ENCODE measurements at regions not wholly inside any gene's neighbourhood (a gene's known extent, or its start where the extent isn't known, plus 50 kb on each side); places are given as distances from the start of the nearest gene placed in this dataset.
"Not testable (repeated sequence)": the region's sequence is repeated elsewhere in the genome, so short reads cannot be mapped to it uniquely, and the experiment has no call there.

DNA sequence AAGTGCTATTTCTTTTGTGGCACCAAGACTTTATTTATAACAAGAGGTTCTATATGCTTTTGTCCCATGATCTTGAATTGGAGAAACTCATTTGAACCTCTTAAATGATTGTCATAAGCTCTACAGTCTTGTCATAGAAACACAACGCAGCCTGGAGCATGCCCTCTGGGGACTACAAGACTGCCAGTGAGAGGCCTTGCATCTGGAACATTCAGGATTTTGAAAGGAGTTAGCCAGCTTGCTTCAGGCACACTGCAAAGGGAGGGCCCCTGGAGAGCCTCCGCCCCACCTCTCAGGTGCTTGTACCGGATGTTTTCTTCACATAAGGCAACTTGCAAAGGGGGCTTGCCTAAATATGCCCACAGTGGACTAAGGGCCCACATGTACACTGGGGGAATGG is 130.5 kb downstream of the LIG4 start:
- no peak for DNase-seq (ENCODE audit: low read depth in 4 of 6, low spot score in 6 of 6)
- no peaks in the 10 kb centered on the region for H3K36me3 ChIP-seq (ENCODE audit: control insufficient read depth, insufficient read depth, low read length)
- 89% methylated on average over 1 of the region's 3 CpGs for WGBS (ENCODE audit: insufficient coverage)
- no peak overlapping the region for H3K4me3 ChIP-seq (ENCODE audit: low read depth, low read length)
- H3K27ac ChIP-seq (ENCODE audit: low read depth, low read length), result no peak overlapping the region
- no peaks in the 10 kb centered on the region for H3K9me3 ChIP-seq (ENCODE audit: control insufficient read depth, insufficient read depth, low read length)
- no peaks in the 10 kb centered on the region for H3K4me1 ChIP-seq (ENCODE audit: control insufficient read depth, insufficient read depth, low read length)
- H3K27me3 ChIP-seq (ENCODE audit: control insufficient read depth, insufficient read depth, low read length), result no peaks in the 10 kb centered on the region

DNA sequence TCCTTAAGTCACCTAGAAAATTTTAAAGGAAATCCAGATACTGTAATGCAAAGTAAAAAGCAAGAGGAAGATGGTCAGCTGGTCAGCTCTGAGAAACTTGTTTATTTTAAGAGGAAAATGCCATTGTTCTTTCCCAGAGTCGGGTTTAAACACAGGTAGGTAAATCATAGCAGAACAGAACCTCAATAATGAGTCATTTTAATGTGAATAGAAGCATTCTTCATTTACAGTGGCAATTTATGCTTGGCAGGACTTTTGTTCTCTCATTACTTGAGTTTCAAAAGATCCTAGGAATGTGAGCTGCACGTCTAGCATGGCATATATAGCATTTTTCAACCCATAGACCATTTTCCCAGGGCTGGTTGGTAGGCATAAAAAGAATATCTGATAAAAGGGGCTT is 132.3 kb downstream of the LIG4 start:
- no peaks in the 10 kb centered on the region for H3K27me3 ChIP-seq (ENCODE audit: control insufficient read depth, insufficient read depth, low read length)
- no peaks in the 10 kb centered on the region for H3K9me3 ChIP-seq (ENCODE audit: control insufficient read depth, insufficient read depth, low read length)
- WGBS (ENCODE audit: insufficient coverage), result 20% methylated on average over 1 of the region's 2 CpGs
- no peak overlapping the region for H3K4me3 ChIP-seq (ENCODE audit: low read depth, low read length)
- H3K4me1 ChIP-seq (ENCODE audit: control insufficient read depth, insufficient read depth, low read length), result no peaks in the 10 kb centered on the region
- H3K36me3 ChIP-seq (ENCODE audit: control insufficient read depth, insufficient read depth, low read length), result no peaks in the 10 kb centered on the region
- H3K27ac ChIP-seq (ENCODE audit: low read depth, low read length), result no peak overlapping the region
- no peak for DNase-seq (ENCODE audit: low read depth in 4 of 6, low spot score in 6 of 6)

DNA sequence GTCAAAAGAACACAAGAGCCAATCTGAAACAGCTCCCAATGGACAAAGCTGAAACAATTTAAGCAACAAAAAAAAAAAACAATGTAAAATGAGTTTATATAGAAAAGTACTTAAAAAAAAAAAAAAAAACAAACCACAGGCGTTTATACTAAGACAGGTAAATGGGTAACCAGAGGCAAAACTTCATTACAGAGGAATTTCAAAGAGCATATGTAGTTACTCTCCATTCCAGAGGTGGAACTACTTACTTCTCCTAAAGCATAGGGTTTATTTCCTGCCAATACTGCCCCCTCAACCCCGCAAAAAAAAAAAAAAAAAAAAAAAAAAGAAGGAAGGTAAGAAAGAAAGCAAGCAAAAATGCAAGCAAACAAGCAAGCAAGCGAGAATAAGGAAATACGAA is 132.9 kb downstream of the LIG4 start:
- H3K27ac ChIP-seq (ENCODE audit: low read depth, low read length), result no peak overlapping the region
- H3K4me3 ChIP-seq (ENCODE audit: low read depth, low read length), result no peak overlapping the region
- no peaks in the 10 kb centered on the region for H3K27me3 ChIP-seq (ENCODE audit: control insufficient read depth, insufficient read depth, low read length)
- no peak for DNase-seq (ENCODE audit: low read depth in 4 of 6, low spot score in 6 of 6)
- no peaks in the 10 kb centered on the region for H3K4me1 ChIP-seq (ENCODE audit: control insufficient read depth, insufficient read depth, low read length)
- no peaks in the 10 kb centered on the region for H3K36me3 ChIP-seq (ENCODE audit: control insufficient read depth, insufficient read depth, low read length)
- no peaks in the 10 kb centered on the region for H3K9me3 ChIP-seq (ENCODE audit: control insufficient read depth, insufficient read depth, low read length)
- no CpG with 5 or more reads among the region's 4 CpGs for WGBS (ENCODE audit: insufficient coverage)

DNA sequence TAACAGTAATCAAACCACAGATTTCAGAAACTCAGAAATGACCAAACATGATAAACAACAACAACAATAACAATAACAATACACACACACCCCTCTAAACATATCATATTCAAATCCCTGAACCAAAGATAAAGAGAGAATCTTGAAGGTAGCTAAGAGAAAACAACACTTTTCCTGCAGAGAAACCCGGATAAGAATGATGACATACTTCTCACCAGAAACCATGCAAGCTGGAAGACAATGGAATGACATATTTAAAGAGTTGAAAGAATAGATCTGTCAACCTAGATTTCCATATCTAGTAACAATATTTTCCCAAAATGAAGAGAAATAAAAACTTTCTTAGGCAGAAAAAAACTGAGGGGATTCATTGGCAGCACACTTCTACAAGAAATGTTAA is 138.1 kb downstream of the LIG4 start:
- DNase-seq (ENCODE audit: low read depth in 4 of 6, low spot score in 6 of 6), result no peak
- no CpG with 5 or more reads among the region's 1 CpG for WGBS (ENCODE audit: insufficient coverage)
- Histone ChIP-seq H3K9me3 (ENCODE audit: control insufficient read depth, insufficient read depth, low read length) (peaks cover 1% of the 10 kb centered on the region), H3K36me3 (ENCODE audit: control insufficient read depth, insufficient read depth, low read length) (no peaks in the 10 kb centered on the region), H3K4me3 (ENCODE audit: low read depth, low read length) (no peak overlapping the region), H3K27ac (ENCODE audit: low read depth, low read length) (no peak overlapping the region), H3K4me1 (ENCODE audit: control insufficient read depth, insufficient read depth, low read length) (no peaks in the 10 kb centered on the region), H3K27me3 (ENCODE audit: control insufficient read depth, insufficient read depth, low read length) (no peaks in the 10 kb centered on the region)

DNA sequence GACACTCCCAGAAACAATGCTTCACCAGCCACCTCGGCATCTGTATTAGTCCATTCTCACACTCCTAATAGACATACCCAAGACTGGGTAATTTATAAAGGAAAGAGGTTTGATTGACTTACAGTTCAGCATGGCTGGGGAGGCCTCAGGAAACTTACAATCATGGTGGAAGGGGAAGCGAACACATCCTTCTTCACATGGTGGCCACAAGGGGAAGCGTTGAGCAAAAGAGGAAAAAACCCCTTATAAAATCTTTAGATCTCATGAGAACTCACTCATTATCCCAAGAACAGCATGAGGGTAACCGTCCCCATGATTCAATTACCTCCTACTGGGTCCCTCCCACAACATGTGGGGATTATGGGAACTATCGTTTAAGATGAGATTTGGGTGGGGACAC is 140.9 kb downstream of the LIG4 start:
- H3K4me1 ChIP-seq (ENCODE audit: control insufficient read depth, insufficient read depth, low read length); DNase-seq (ENCODE audit: low read depth in 4 of 6, low spot score in 6 of 6); H3K36me3 ChIP-seq (ENCODE audit: control insufficient read depth, insufficient read depth, low read length); H3K4me3 ChIP-seq (ENCODE audit: low read depth, low read length); H3K9me3 ChIP-seq (ENCODE audit: control insufficient read depth, insufficient read depth, low read length); H3K27ac ChIP-seq (ENCODE audit: low read depth, low read length); H3K27me3 ChIP-seq (ENCODE audit: control insufficient read depth, insufficient read depth, low read length): not testable (repeated sequence)
- WGBS (ENCODE audit: insufficient coverage), result no CpG with 5 or more reads among the region's 5 CpGs

DNA sequence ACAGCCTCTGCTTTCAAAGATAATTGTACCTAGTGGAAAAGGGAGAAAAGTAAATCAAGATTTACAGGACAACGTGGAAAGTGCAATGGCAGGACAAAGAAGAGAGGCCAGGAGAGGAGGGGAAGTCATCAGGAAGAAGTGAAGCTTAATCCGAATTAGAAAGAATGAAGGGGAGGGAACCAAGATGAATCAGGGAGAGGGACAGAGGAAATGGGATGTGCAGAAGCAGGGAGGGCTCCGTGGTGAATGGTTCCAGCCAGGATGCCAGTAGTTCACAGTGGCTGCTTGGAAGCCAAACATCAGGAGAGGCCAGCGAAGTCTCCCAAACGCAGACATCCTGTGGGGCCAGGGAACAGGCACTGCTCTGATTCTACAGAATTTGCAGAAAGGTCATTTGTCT is 144.4 kb downstream of the LIG4 start:
- WGBS (ENCODE audit: insufficient coverage), result 39% methylated on average over 5 of the region's 5 CpGs

DNA sequence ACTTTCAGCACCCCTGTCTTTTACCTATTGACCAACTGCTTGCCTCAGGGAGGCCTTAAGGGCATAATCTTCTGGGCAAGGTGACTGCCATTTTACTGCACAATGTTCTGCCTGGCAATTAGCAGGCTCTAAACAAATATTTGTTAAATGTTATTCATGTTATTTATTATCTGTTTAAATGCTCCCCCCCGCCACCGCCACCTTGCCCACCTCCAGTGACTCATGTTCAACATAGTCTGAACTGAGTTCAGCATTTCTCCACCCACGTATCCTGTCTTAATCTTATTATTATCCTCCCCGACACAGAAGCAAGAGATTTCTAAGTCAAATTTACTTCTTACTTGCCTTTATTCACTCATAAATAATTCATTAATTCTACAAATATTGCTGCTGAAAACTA is 144.8 kb downstream of the LIG4 start:
- Histone ChIP-seq H3K9me3 (ENCODE audit: control insufficient read depth, insufficient read depth, low read length) (peaks cover 1% of the 10 kb centered on the region), H3K4me3 (ENCODE audit: low read depth, low read length) (no peak overlapping the region), H3K4me1 (ENCODE audit: control insufficient read depth, insufficient read depth, low read length) (no peaks in the 10 kb centered on the region), H3K27ac (ENCODE audit: low read depth, low read length) (no peak overlapping the region), H3K27me3 (ENCODE audit: control insufficient read depth, insufficient read depth, low read length) (no peaks in the 10 kb centered on the region), H3K36me3 (ENCODE audit: control insufficient read depth, insufficient read depth, low read length) (no peaks in the 10 kb centered on the region)
- 67% methylated on average over 3 of the region's 4 CpGs for WGBS (ENCODE audit: insufficient coverage)
- DNase-seq (ENCODE audit: low read depth in 4 of 6, low spot score in 6 of 6), result no peak

More for the DNA sequence above, 144.4 kb downstream of the LIG4 start:
- Histone ChIP-seq H3K27ac (ENCODE audit: low read depth, low read length) (no peak overlapping the region), H3K4me3 (ENCODE audit: low read depth, low read length) (no peak overlapping the region), H3K9me3 (ENCODE audit: control insufficient read depth, insufficient read depth, low read length) (peaks cover 1% of the 10 kb centered on the region), H3K4me1 (ENCODE audit: control insufficient read depth, insufficient read depth, low read length) (no peaks in the 10 kb centered on the region), H3K27me3 (ENCODE audit: control insufficient read depth, insufficient read depth, low read length) (no peaks in the 10 kb centered on the region), H3K36me3 (ENCODE audit: control insufficient read depth, insufficient read depth, low read length) (no peaks in the 10 kb centered on the region)
- no peak for DNase-seq (ENCODE audit: low read depth in 4 of 6, low spot score in 6 of 6)

DNA sequence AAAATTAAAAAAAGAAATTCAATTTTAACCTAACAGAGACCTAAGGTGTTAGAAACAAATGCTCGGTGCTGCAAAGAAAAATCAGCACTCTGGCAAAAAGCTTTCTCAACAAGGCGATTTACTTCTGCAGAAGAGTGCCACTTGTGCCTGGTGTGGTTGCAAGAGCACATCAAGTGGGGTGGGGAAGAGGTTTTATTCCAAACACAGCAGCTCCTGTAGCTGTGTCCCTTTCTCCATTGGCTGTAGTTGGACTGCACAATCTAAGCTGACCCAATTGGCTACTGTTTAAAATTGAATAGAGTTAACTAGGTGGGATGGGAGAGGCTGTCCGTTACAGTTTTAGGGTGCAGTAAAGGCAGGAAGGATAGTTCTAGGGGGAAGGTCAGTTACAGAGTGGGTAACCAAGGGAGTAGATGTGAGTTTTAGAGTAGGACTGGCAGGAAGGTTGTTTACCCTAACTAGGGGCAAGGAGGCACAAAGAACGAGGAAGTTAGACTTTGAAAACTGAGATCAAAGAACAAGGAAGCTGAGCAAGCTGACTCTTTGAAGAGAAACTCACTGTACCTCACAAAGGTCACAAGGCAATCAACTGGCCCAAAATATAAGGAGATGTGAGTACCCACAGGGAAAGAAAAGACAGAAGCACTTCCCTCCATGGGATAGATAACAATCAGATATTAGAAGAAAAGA is 145.7 kb downstream of the LIG4 start:
- no peak overlapping the region for H3K4me3 ChIP-seq (ENCODE audit: low read depth, low read length)
- 97% methylated on average over 3 of the region's 4 CpGs for WGBS (ENCODE audit: insufficient coverage)
- H3K27me3 ChIP-seq (ENCODE audit: control insufficient read depth, insufficient read depth, low read length), result no peaks in the 10 kb centered on the region
- no peak for DNase-seq (ENCODE audit: low read depth in 4 of 6, low spot score in 6 of 6)
- peaks cover 1% of the 10 kb centered on the region for H3K9me3 ChIP-seq (ENCODE audit: control insufficient read depth, insufficient read depth, low read length)
- no peaks in the 10 kb centered on the region for H3K36me3 ChIP-seq (ENCODE audit: control insufficient read depth, insufficient read depth, low read length)
- no peak overlapping the region for H3K27ac ChIP-seq (ENCODE audit: low read depth, low read length)
- no peaks in the 10 kb centered on the region for H3K4me1 ChIP-seq (ENCODE audit: control insufficient read depth, insufficient read depth, low read length)

DNA sequence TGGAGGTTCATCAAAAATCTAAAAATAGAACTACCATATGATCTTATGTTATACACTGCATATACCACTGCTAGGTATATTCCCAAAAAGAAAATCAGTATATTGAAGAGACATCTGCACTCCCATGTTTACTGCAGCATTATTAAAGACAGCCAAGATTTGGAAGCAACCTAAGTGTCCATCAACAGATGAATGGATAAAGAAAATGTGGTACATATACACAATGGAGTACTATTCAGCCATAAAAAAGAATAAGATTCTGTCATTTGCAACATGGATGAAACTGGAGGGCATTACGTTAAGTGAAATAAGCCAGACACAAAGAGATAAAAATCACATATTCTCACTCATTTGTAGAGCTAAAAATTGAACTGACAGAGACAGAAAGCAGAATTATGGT is 151.0 kb downstream of the LIG4 start:
- H3K36me3 ChIP-seq (ENCODE audit: control insufficient read depth, insufficient read depth, low read length); H3K4me3 ChIP-seq (ENCODE audit: low read depth, low read length); H3K9me3 ChIP-seq (ENCODE audit: control insufficient read depth, insufficient read depth, low read length); DNase-seq (ENCODE audit: low read depth in 4 of 6, low spot score in 6 of 6); H3K4me1 ChIP-seq (ENCODE audit: control insufficient read depth, insufficient read depth, low read length); H3K27ac ChIP-seq (ENCODE audit: low read depth, low read length); H3K27me3 ChIP-seq (ENCODE audit: control insufficient read depth, insufficient read depth, low read length): not testable (repeated sequence)
- WGBS (ENCODE audit: insufficient coverage), result no CpG with 5 or more reads among the region's 1 CpG

DNA sequence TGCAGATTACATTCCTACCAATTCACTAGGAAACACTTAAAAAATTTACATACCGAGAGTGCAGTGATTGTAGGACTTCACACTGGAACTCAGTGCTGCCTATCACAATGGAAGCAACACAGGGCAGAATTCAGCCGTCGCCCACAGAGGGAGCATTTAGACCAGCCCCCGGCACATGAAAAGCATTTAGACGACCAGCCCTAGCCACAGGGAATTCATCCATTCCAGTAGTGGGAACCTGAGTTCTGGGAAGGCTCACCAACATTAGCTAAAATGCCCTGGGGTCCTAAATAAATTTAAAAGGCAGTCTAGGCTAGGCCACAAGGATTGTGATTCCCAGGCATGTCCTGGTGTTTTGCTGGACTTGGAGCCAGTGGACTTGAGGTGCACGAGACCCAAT is 155.2 kb downstream of the LIG4 start:
- no peak for DNase-seq (ENCODE audit: low read depth in 4 of 6, low spot score in 6 of 6)
- Histone ChIP-seq H3K4me3 (ENCODE audit: low read depth, low read length) (no peak overlapping the region), H3K4me1 (ENCODE audit: control insufficient read depth, insufficient read depth, low read length) (no peaks in the 10 kb centered on the region), H3K9me3 (ENCODE audit: control insufficient read depth, insufficient read depth, low read length) (peaks cover 4% of the 10 kb centered on the region), H3K27me3 (ENCODE audit: control insufficient read depth, insufficient read depth, low read length) (no peaks in the 10 kb centered on the region), H3K36me3 (ENCODE audit: control insufficient read depth, insufficient read depth, low read length) (no peaks in the 10 kb centered on the region), H3K27ac (ENCODE audit: low read depth, low read length) (no peak overlapping the region)
- 47% methylated on average over 5 of the region's 6 CpGs for WGBS (ENCODE audit: insufficient coverage)
